Natural killer cell (primary cell): ENCODE measurements at regions not wholly inside any gene's neighbourhood (a gene's known extent, or its start where the extent isn't known, plus 50 kb on each side); places are given as distances from the start of the nearest gene placed in this dataset.

ENCODE experiments used
- ATAC-seq, 3 donors: fragments of 150-1000 bp in 2 of 3; fragments of 200-7000 bp in 1 of 3; cut with Tn5 transposase; 1 replicate in 1 of 3; 2 replicates in 2 of 3; pipeline ENCODE4 v1.10.0; 2021; ENCODE audit warnings: mild to moderate bottlenecking in 2 of 3, moderate library complexity in 2 of 3
- DNase-seq, 2 donors: peaks; one replicate each; pipeline versions ENCODE4 v3.0.0 to v3.0.0-alpha.2; 2013 to 2021; ENCODE audit warnings: mixed read lengths in 1 of 2
- H3K27ac ChIP-seq: one replicate; pipeline ENCODE4 v1.5.1; 2013; ENCODE audit warnings: mild to moderate bottlenecking, low read length
- H3K27me3 ChIP-seq: one replicate; pipeline ENCODE4 v1.6.1; 2013; ENCODE audit warnings: low read length; ENCODE audit not compliant: control insufficient read depth, insufficient read depth
- H3K36me3 ChIP-seq: one replicate; pipeline ENCODE4 v1.6.1; 2013; ENCODE audit warnings: low read length; ENCODE audit not compliant: control insufficient read depth, insufficient read depth
- H3K4me1 ChIP-seq: one replicate; pipeline ENCODE4 v1.6.1; 2013; ENCODE audit warnings: low read length; ENCODE audit not compliant: control insufficient read depth, insufficient read depth
- H3K4me3 ChIP-seq: one replicate; pipeline ENCODE4 v1.5.1; 2013; ENCODE audit warnings: low read length
- H3K9me3 ChIP-seq: one replicate; pipeline ENCODE4 v1.6.1; 2013; ENCODE audit warnings: low read length; ENCODE audit not compliant: control insufficient read depth, insufficient read depth
- H3K27ac Mint-ChIP-seq, 2 donors: one replicate each; pipeline ENCODE4 v1.8.0; 2022; ENCODE audit warnings: mild to moderate bottlenecking in 2 of 2, mixed read lengths in 2 of 2, moderate library complexity in 1 of 2
- H3K27me3 Mint-ChIP-seq, 2 donors: one replicate each; pipeline ENCODE4 v1.8.0; 2022; ENCODE audit warnings: low read depth in 2 of 2, mixed read lengths in 2 of 2
- H3K36me3 Mint-ChIP-seq: one replicate; pipeline ENCODE4 v1.8.0; 2022; ENCODE audit warnings: mixed read lengths
- H3K4me1 Mint-ChIP-seq, 2 donors: one replicate each; pipeline ENCODE4 v1.8.0; 2022; ENCODE audit warnings: mixed read lengths in 2 of 2
- H3K4me3 Mint-ChIP-seq: one replicate; pipeline ENCODE4 v1.8.0; 2022; ENCODE audit warnings: mild to moderate bottlenecking, moderate library complexity, mixed read lengths
- H3K9me3 Mint-ChIP-seq, 2 donors: one replicate each; pipeline ENCODE4 v1.8.0; 2022; ENCODE audit warnings: mixed read lengths in 2 of 2
- WGBS: methylation state at CpG from one replicate; pipeline ENCODE4 v1.1.7; 2013; ENCODE audit warnings: missing lambda C conversion rate; ENCODE audit not compliant: insufficient coverage; 5-methylcytosine and 5-hydroxymethylcytosine counted together
- intact Hi-C: fragments of 100-400 bp; cut with micrococcal nuclease; formaldehyde crosslinking; loops from one replicate; pipeline ENCODE4 v1.14.2; 2022
- TF ChIP-seq, protein P1 (sequence below): fragments of 200-600 bp; IDR thresholded peaks from one replicate; pipeline ENCODE4 v1.8.0; 2022; ENCODE audit warnings: antibody characterized with exemption

DNA sequence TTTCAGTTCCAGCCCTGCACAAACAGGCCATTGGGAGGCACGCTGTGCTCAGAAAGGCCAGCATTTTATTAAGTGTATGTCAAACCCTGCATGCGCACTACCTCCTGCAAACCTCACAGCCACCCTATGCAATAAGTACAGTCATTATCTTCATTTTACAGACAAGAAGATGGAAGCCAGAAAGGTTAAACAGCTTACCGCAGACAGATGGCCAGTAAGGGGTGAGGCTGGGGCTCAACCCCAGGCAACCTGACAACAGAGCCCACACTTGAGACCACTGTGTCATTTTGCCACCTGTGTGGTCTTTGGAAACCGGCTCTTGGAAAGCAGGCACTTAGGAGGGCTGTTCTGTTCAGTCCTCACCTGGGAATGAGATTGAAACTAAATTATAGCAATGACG, 142.3 kb downstream of the NXPE2 start:
- Mint-ChIP-seq H3K27ac (no peak overlapping the region), H3K36me3 (no peaks in the 10 kb centered on the region), H3K4me1 (no peaks in the 10 kb centered on the region), H3K27me3 (peaks cover 0 to 8% of the 10 kb centered on the region in 2 donors), H3K9me3 (peaks cover 0 to 2% of the 10 kb centered on the region in 2 donors), H3K4me3 (no peak overlapping the region)
- DNase-seq (no peak), ATAC-seq (no peak)
- H3K9me3 ChIP-seq: no peaks in the 10 kb centered on the region
- intact Hi-C loops: no loop called here
- no peak overlapping the region for H3K4me3 ChIP-seq
- H3K36me3 ChIP-seq: no peaks in the 10 kb centered on the region
- no peak overlapping the region for H3K27ac ChIP-seq
- TF ChIP-seq, protein P1, sequence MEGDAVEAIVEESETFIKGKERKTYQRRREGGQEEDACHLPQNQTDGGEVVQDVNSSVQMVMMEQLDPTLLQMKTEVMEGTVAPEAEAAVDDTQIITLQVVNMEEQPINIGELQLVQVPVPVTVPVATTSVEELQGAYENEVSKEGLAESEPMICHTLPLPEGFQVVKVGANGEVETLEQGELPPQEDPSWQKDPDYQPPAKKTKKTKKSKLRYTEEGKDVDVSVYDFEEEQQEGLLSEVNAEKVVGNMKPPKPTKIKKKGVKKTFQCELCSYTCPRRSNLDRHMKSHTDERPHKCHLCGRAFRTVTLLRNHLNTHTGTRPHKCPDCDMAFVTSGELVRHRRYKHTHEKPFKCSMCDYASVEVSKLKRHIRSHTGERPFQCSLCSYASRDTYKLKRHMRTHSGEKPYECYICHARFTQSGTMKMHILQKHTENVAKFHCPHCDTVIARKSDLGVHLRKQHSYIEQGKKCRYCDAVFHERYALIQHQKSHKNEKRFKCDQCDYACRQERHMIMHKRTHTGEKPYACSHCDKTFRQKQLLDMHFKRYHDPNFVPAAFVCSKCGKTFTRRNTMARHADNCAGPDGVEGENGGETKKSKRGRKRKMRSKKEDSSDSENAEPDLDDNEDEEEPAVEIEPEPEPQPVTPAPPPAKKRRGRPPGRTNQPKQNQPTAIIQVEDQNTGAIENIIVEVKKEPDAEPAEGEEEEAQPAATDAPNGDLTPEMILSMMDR: no peak
- H3K27me3 ChIP-seq: no peaks in the 10 kb centered on the region
- 67% methylated on average over 5 of the region's 5 CpGs for WGBS
- H3K4me1 ChIP-seq: no peaks in the 10 kb centered on the region

DNA sequence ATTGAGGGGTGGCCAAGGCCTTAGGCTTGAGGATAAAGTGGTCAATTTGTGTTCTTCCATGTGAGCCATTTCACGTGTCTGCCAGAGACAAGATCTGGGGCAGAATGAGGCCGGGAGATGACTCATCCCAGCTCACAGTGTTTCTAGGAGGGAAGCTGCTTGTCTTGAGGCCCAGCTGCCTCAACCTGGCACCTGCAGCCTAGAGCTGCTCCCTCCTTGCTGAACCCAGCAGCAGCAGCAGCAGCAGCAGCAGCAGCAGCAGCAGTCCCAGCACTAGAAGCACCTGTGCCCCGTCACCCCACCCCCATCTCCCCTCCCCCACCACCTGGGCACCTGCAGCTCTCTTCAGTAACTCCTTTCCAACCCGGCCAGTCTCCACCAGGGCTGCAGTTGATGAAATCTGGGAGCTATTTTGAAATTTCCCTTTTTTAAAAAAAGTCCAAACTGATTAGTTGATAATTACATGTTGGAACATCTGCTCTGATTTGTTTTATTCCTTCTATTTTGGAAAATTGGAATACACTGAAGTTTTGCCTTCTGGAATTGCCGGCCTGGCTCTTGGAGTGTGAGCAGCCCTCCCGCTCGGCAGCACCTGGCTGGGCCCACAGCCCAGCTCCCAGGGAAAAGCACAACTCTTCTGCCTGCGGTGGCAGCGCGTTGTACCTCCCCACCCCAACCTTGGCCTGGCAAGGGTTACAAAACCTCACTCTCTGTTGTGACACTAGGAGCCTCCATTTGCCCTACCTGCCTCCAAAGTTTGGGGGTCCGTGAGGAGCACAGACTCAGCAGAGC, 143.5 kb downstream of the NXPE2 start:
- Histone ChIP-seq H3K36me3 (no peaks in the 10 kb centered on the region), H3K4me3 (no peak overlapping the region), H3K27me3 (no peaks in the 10 kb centered on the region), H3K27ac (no peak overlapping the region), H3K4me1 (no peaks in the 10 kb centered on the region), H3K9me3 (no peaks in the 10 kb centered on the region)
- TF ChIP-seq, protein P1: no peak
- WGBS: 80% methylated on average over 10 of the region's 11 CpGs
- H3K4me3 Mint-ChIP-seq: no peak overlapping the region
- no peaks in the 10 kb centered on the region for H3K36me3 Mint-ChIP-seq
- no peak for ATAC-seq
- H3K4me1 Mint-ChIP-seq: no peaks in the 10 kb centered on the region
- intact Hi-C loops: no loop called here
- DNase-seq: no peak
- no peak overlapping the region for H3K27ac Mint-ChIP-seq
- H3K27me3 Mint-ChIP-seq: peaks cover 0 to 8% of the 10 kb centered on the region in 2 donors
- peaks cover 0 to 4% of the 10 kb centered on the region in 2 donors for H3K9me3 Mint-ChIP-seq

DNA sequence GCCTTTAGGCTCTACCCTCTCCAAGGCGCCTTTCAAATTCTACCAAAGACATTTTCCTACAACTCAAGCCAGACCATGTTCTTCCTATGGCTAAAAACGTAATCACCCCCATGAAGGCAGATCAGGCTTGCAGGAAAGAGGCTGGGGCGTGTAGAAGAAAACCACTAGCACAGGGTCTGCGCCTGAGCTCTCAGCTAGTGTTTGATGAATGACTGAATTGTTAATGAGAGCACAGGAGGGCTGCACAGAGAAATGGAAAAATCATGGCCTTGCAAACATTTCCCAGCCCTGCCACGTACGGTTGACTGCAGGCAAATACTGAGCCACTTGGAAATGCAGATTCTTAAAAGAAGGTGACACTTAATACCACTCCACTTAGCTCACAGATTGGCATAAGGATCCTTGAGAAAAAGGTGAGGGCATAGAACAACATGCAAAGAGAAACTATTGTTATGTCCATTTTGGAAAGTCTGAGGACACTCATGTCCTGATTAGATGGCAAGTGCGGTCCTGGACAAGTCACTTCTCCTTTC, 148.6 kb downstream of the NXPE2 start:
- no peak for DNase-seq
- no peak for ATAC-seq
- TF ChIP-seq, protein P1: no peak
- H3K36me3 Mint-ChIP-seq: no peaks in the 10 kb centered on the region
- Histone ChIP-seq H3K27me3 (no peaks in the 10 kb centered on the region), H3K4me3 (no peak overlapping the region), H3K36me3 (no peaks in the 10 kb centered on the region), H3K4me1 (no peaks in the 10 kb centered on the region), H3K9me3 (no peaks in the 10 kb centered on the region), H3K27ac (no peak overlapping the region)
- 83% methylated on average over 7 of the region's 7 CpGs for WGBS
- intact Hi-C loops: no loop called here
- peaks cover 0 to 5% of the 10 kb centered on the region in 2 donors for H3K27me3 Mint-ChIP-seq
- no peak overlapping the region for H3K4me3 Mint-ChIP-seq
- H3K9me3 Mint-ChIP-seq: peaks cover 0 to 4% of the 10 kb centered on the region in 2 donors
- H3K27ac Mint-ChIP-seq: no peak overlapping the region
- no peaks in the 10 kb centered on the region for H3K4me1 Mint-ChIP-seq
